Choroid plexus epithelial cell (primary cell): ENCODE measurements at regions not wholly inside any gene's neighbourhood (a gene's known extent, or its start where the extent isn't known, plus 50 kb on each side); places are given as distances from the start of the nearest gene placed in this dataset.

Experiments
- DNase-seq: peaks from one replicate; pipeline ENCODE4 v3.0.0-alpha.2; 2010; ENCODE audit warnings: low read depth
- H3K4me3 ChIP-seq: 2 replicates; pipeline ENCODE4 v1.5.1; 2011; ENCODE audit warnings: low read depth, mild to moderate bottlenecking, control low read depth, low read length, moderate library complexity
- CTCF ChIP-seq: conservative IDR thresholded peaks from 2 replicates; pipeline ENCODE4 v1.5.1; 2011; ENCODE audit warnings: low read depth, mild to moderate bottlenecking, control low read depth, inconsistent platforms, low read length, moderate library complexity

GRCh38 chr1:208430220-208430619, 186.0 kb upstream of the PLXNA2 start:
- TF ChIP-seq CTCF, result no peak
- no peak for DNase-seq
- no peak overlapping the region for H3K4me3 ChIP-seq

- no peak for TF ChIP-seq CTCF
- no peak overlapping the region for H3K4me3 ChIP-seq
- DNase-seq, result no peak
Observed at GRCh38 chr1:208431721-208432120, 187.5 kb upstream of the PLXNA2 start.

- DNase-seq, result no peak
- H3K4me3 ChIP-seq, result no peak overlapping the region
- no peak for TF ChIP-seq CTCF
Observed at GRCh38 chr1:208432346-208432745, 188.2 kb upstream of the PLXNA2 start.

GRCh38 chr1:208433086-208433485, 188.9 kb upstream of the PLXNA2 start:
- no peak for TF ChIP-seq CTCF
- no peak overlapping the region for H3K4me3 ChIP-seq
- no peak for DNase-seq

- no peak overlapping the region for H3K4me3 ChIP-seq
- no peak for TF ChIP-seq CTCF
- DNase-seq, result no peak
Observed at GRCh38 chr1:208433971-208434370, 189.8 kb upstream of the PLXNA2 start.

GRCh38 chr1:208437401-208437800, 193.2 kb upstream of the PLXNA2 start:
- H3K4me3 ChIP-seq, result no peak overlapping the region
- peak; percentile 14 for DNase-seq
- TF ChIP-seq CTCF, result no peak

DNA sequence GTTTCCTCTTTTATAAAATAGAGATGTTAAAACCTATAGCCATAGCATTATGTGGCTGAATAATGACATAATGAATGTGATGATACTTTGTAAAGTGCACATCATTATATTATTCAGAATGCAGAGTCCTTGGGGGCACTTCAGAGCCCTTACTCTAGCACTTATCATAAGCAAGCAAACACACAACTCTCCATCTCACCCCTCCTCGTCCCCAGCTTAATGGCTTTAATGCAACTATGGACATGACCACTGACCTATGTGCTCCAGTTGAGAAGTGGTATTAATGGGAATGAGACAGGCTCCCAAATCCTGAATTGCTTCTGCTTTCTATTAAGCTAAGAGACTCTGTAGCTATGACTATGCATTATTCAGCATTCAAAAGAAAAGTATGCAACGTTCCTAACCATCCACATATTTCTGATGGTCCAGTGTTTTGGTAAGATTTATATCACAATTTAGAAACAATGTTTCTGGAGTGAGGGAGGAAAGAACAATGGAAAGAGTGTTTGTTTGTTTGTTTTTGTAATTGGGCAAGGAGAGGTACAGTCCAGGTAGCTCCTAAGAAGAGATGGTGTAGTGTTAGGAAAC, 194.0 kb upstream of the PLXNA2 start:
- no peak for TF ChIP-seq CTCF
- DNase-seq, result no peak
- H3K4me3 ChIP-seq, result no peak overlapping the region
